H1 (cell line): ENCODE measurements at regions not wholly inside any gene's neighbourhood (a gene's known extent, or its start where the extent isn't known, plus 50 kb on each side); places are given as distances from the start of the nearest gene placed in this dataset.

ENCODE experiments used
- CTCF ChIA-PET: fragments of 300-600 bp; sonication (Branson Sonifier 250); formaldehyde crosslinking; loops from one replicate; lab custom pipeline; 2021; ENCODE audit not compliant: partially characterized antibody; lab: Charles Lee
- POLR2A ChIA-PET: fragments of 300-600 bp; sonication (Branson Sonifier 250); formaldehyde crosslinking; loops from one replicate; lab custom pipeline; 2021; ENCODE audit warnings: inconsistent platforms; ENCODE audit not compliant: partially characterized antibody; lab: Charles Lee
- DNase-seq, 2 experiments: peaks; one replicate each; pipeline versions ENCODE4 v3.0.0 to v3.0.0-alpha.2; 2010 to 2022; ENCODE audit warnings: low spot score in 2 of 2, low read depth in 1 of 2, mixed read lengths in 1 of 2
- FAIRE-seq: peaks from 2 replicates; lab custom pipeline; 2011; peaks lifted over from hg19 to GRCh38; lab: Jason Lieb, UNC
- H2AFZ ChIP-seq: 2 replicates; pipeline ENCODE4 v1.8.1; 2012; ENCODE audit warnings: low read length, inconsistent platforms
- H2AK5ac ChIP-seq: 2 replicates; pipeline ENCODE4 v1.6.1; 2013; ENCODE audit warnings: low read depth, low read length
- H2BK120ac ChIP-seq: replicated peaks from 2 replicates; pipeline ENCODE3; 2013; ENCODE audit warnings: low read depth, low read length, inconsistent platforms
- H2BK12ac ChIP-seq: 2 replicates; pipeline ENCODE4 v1.6.1; 2013; ENCODE audit warnings: low read depth, low read length
- H2BK15ac ChIP-seq: 2 replicates; pipeline ENCODE4 v1.6.1; 2013; ENCODE audit warnings: low read length
- H2BK20ac ChIP-seq: 2 replicates; pipeline ENCODE4 v1.6.1; 2013; ENCODE audit warnings: low read length
- H2BK5ac ChIP-seq: 2 replicates; pipeline ENCODE4 v1.6.1; 2013; ENCODE audit warnings: low read depth, low read length
- H3K14ac ChIP-seq: 2 replicates; pipeline ENCODE4 v1.6.1; 2013; ENCODE audit warnings: inconsistent platforms; ENCODE audit not compliant: insufficient read length
- H3K18ac ChIP-seq: 2 replicates; pipeline ENCODE4 v1.6.1; 2013; ENCODE audit warnings: low read length; ENCODE audit errors: extremely low read depth
- H3K23ac ChIP-seq: 2 replicates; pipeline ENCODE4 v1.6.1; 2013; ENCODE audit warnings: inconsistent platforms; ENCODE audit not compliant: insufficient read length
- H3K23me2 ChIP-seq: 2 replicates; pipeline ENCODE4 v1.6.1; 2013; ENCODE audit warnings: low read depth, low read length
- H3K27ac ChIP-seq: 2 replicates; pipeline ENCODE4 v1.6.1; 2011; ENCODE audit warnings: low read depth, low read length, inconsistent platforms
- H3K27me3 ChIP-seq, 4 experiments: replicated peaks in 1 of 4; 1 replicate in 1 of 4; 2 replicates in 3 of 4; pipeline versions ENCODE4 v1.6.1 to v1.8.1; 2011 to 2013; ENCODE audit warnings: low read length in 3 of 4, mild to moderate bottlenecking in 3 of 4, inconsistent platforms in 2 of 4, mixed read lengths in 2 of 4, moderate library complexity in 1 of 4; ENCODE audit not compliant: control insufficient read depth in 3 of 4, insufficient read depth in 3 of 4; ENCODE audit errors: extremely low read depth in 1 of 4
- H3K36me3 ChIP-seq, 4 experiments: 2 replicates each; pipeline versions ENCODE4 v1.6.1 to v1.8.1; 2011 to 2013; ENCODE audit warnings: mild to moderate bottlenecking in 4 of 4, low read length in 3 of 4, moderate library complexity in 2 of 4, control low read depth in 1 of 4, inconsistent platforms in 1 of 4; ENCODE audit not compliant: insufficient read depth in 4 of 4, control insufficient read depth in 2 of 4
- H3K4ac ChIP-seq: replicated peaks from 2 replicates; pipeline ENCODE3; 2013; ENCODE audit warnings: low read length, low read depth, mixed read lengths, inconsistent platforms; ENCODE audit not compliant: insufficient read length
- H3K4me1 ChIP-seq, 4 experiments: replicated peaks in 1 of 4; 1 replicate in 1 of 4; 2 replicates in 3 of 4; pipeline versions ENCODE4 v1.6.1 to v1.8.1; 2011 to 2013; ENCODE audit warnings: low read length in 3 of 4, inconsistent platforms in 2 of 4, mixed read lengths in 1 of 4; ENCODE audit not compliant: insufficient read depth in 4 of 4, control insufficient read depth in 3 of 4
- H3K4me2 ChIP-seq, 2 experiments: 2 replicates each; pipeline versions ENCODE4 v1.6.1 to v1.8.1; 2011 to 2013; ENCODE audit warnings: low read depth in 2 of 2, low read length in 2 of 2, control low read depth in 1 of 2, inconsistent platforms in 1 of 2, mild to moderate bottlenecking in 1 of 2; ENCODE audit not compliant: insufficient read depth in 1 of 2
- H3K4me3 ChIP-seq, 4 experiments: fragments of 200-600, 300-600 bp in 1 of 4; sonication (generic), shearing (Covaris generic), sonication (Bioruptor Twin) in 1 of 4; 2 replicates each; pipeline versions ENCODE4 v1.5.1 to v1.8.1; 2011 to 2016; ENCODE audit warnings: low read length in 4 of 4, low read depth in 3 of 4, control low read depth in 2 of 4, inconsistent platforms in 2 of 4, mild to moderate bottlenecking in 2 of 4, mixed read lengths in 1 of 4, moderate library complexity in 1 of 4; ENCODE audit not compliant: insufficient read depth in 2 of 4; ENCODE audit errors: extremely low read depth in 1 of 4
- H3K56ac ChIP-seq: replicated peaks from 2 replicates; pipeline ENCODE3; 2013; ENCODE audit warnings: low read depth, mild to moderate bottlenecking, mixed read lengths, low read length, inconsistent platforms; ENCODE audit not compliant: insufficient read length
- H3K79me1 ChIP-seq: 2 replicates; pipeline ENCODE4 v1.6.1; 2013; ENCODE audit warnings: low read depth, low read length, control low read depth
- H3K79me2 ChIP-seq, 2 experiments: 2 replicates each; pipeline versions ENCODE4 v1.6.1 to v1.8.1; 2012 to 2013; ENCODE audit warnings: low read length in 2 of 2, mild to moderate bottlenecking in 2 of 2, inconsistent platforms in 1 of 2; ENCODE audit not compliant: insufficient read depth in 2 of 2, control insufficient read depth in 1 of 2
- H3K9ac ChIP-seq, 4 experiments: replicated peaks in 1 of 4; 1 replicate in 1 of 4; 2 replicates in 3 of 4; pipeline versions ENCODE4 v1.6.1 to v1.8.1; 2011 to 2013; ENCODE audit warnings: low read depth in 3 of 4, low read length in 3 of 4, control low read depth in 2 of 4, mild to moderate bottlenecking in 2 of 4, moderate library complexity in 2 of 4, inconsistent platforms in 1 of 4; ENCODE audit errors: extremely low read depth in 1 of 4
- H3K9me3 ChIP-seq, 2 experiments: 2 replicates each; pipeline versions ENCODE4 v1.6.1 to v1.8.1; 2012 to 2013; ENCODE audit warnings: mild to moderate bottlenecking in 2 of 2, moderate library complexity in 2 of 2, control low read depth in 1 of 2, inconsistent platforms in 1 of 2, low read depth in 1 of 2, low read length in 1 of 2, mixed read lengths in 1 of 2; ENCODE audit not compliant: insufficient read depth in 2 of 2
- H4K20me1 ChIP-seq, 2 experiments: replicated peaks in 1 of 2; 2 replicates each; pipeline versions ENCODE3 to v1.8.1; 2011 to 2013; ENCODE audit warnings: inconsistent platforms in 2 of 2, low read length in 2 of 2, mild to moderate bottlenecking in 1 of 2; ENCODE audit not compliant: insufficient read depth in 2 of 2, control insufficient read depth in 1 of 2
- H4K5ac ChIP-seq: 2 replicates; pipeline ENCODE4 v1.6.1; 2013; ENCODE audit warnings: low read length, low read depth, mixed read lengths, inconsistent platforms; ENCODE audit not compliant: insufficient read length
- H4K8ac ChIP-seq: 2 replicates; pipeline ENCODE4 v1.8.0; 2013; ENCODE audit warnings: mild to moderate bottlenecking, moderate library complexity, low read length, inconsistent platforms; ENCODE audit not compliant: insufficient read depth; ENCODE audit errors: extremely low read depth
- H4K91ac ChIP-seq: replicated peaks from 2 replicates; pipeline ENCODE3; 2013; ENCODE audit warnings: low read length, mixed read lengths, inconsistent platforms; ENCODE audit not compliant: insufficient read length
- BRCA1 ChIP-seq: IDR thresholded peaks from 2 replicates; pipeline ENCODE4 v1.6.1; 2012; ENCODE audit warnings: low read depth, low read length, improper control_type of control experiment
- CHD1 ChIP-seq: IDR thresholded peaks from 2 replicates; pipeline ENCODE4 v1.6.1; 2012; ENCODE audit warnings: low read depth, low read length, improper control_type of control experiment
- MAFK ChIP-seq: IDR thresholded peaks from 2 replicates; pipeline ENCODE4 v1.6.1; 2012; ENCODE audit warnings: low read depth, mild to moderate bottlenecking, improper control_type of control experiment, low read length
- NRF1 ChIP-seq: IDR thresholded peaks from 2 replicates; pipeline ENCODE4 v1.6.1; 2011; ENCODE audit warnings: mild to moderate bottlenecking, low read depth, low read length, improper control_type of control experiment
- RNF2 ChIP-seq: fragments of 200-900, 300-1000 bp; sonication (generic); IDR thresholded peaks from 2 replicates; pipeline ENCODE4 v1.7.1; 2016; ENCODE audit warnings: borderline replicate concordance, low read depth, mild to moderate bottlenecking, antibody characterized with exemption, low read length; ENCODE audit not compliant: poor library complexity, severe bottlenecking; ENCODE audit errors: missing control alignments
- SP1 ChIP-seq: IDR thresholded peaks from 2 replicates; pipeline ENCODE4 v1.6.1; 2011; ENCODE audit warnings: low read depth, low read length
- SP2 ChIP-seq: IDR thresholded peaks from 2 replicates; pipeline ENCODE4 v1.6.1; 2012; ENCODE audit warnings: mild to moderate bottlenecking, low read length, inconsistent platforms
- SRF ChIP-seq: IDR thresholded peaks from 2 replicates; pipeline ENCODE4 v1.6.1; 2011; ENCODE audit warnings: mild to moderate bottlenecking, low read depth, low read length, moderate library complexity
- WGBS, 2 experiments: shearing (Covaris generic) in 1 of 2; methylation state at CpG; one replicate each; pipeline versions ENCODE4 v1.1.6 to v1.1.7; 2013 to 2015; ENCODE audit warnings: low lambda C conversion rate in 2 of 2, mixed read lengths in 2 of 2, inconsistent platforms in 1 of 2, low coverage in 1 of 2, missing lambda C conversion rate in 1 of 2; ENCODE audit not compliant: insufficient replicate concordance in 2 of 2, insufficient coverage in 1 of 2, insufficient read length in 1 of 2; ENCODE audit errors: extremely low coverage in 1 of 2, missing lambda C conversion rate in 1 of 2; 5-methylcytosine and 5-hydroxymethylcytosine counted together

DNA sequence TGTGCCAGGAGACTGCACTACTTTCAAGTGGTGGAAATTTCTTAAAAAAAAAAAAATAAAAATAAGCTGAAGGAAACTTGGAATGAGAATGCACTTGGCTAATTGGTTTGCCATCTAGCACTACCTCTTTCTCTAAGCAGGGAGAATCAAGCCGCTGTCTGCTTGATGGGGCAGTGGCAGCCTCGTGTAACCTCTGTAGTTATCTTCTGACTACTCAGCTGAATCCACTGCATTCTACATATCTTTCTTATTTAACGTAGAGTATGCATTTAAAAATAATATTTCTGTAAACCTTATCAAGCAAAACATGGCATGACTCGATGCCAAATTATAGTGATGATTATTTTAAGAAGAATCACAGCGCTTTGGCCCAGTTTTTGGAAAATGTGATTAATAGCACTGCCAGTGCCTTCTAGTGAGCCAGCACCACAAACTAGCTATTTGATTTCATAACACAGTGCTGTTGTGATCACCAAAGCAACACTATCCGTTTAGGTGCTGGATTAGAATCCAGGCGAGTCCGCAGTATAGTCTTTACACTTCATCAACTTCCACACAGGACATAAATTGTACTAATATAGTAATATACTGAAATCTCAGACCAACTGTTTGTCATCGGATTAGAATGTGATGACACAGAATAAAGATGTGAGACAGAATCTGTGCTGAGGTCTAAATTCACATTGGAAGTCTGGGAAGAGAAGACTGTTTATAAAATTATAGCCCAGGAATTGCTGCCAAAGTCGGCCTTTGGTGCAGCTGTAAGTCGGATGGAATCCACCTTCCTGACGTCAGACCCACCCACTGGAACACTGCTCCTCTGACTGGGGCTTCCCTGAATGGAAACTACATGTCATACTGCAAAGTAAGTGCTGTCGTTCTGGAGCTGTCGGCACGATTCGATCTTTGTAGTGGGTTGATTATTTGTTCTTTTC lies 136.5 kb upstream of the ETAA1 start:
- no peaks in the 10 kb centered on the region for H3K79me1 ChIP-seq
- no peak for FAIRE-seq
- H3K79me2 ChIP-seq, result no peaks in the 10 kb centered on the region
- DNase-seq, result no peak
- POLR2A ChIA-PET, result no interaction called here
- H3K36me3 ChIP-seq, result no peaks in the 10 kb centered on the region
- H3K27ac ChIP-seq, result no peak overlapping the region
- no peak overlapping the region for H2BK20ac ChIP-seq
- H3K4me3 ChIP-seq, result no peak overlapping the region
- H3K14ac ChIP-seq, result no peak overlapping the region
- H3K27me3 ChIP-seq, result no peaks in the 10 kb centered on the region
- H2AK5ac ChIP-seq, result no peak overlapping the region
- TF ChIP-seq SP2 (no peak), RNF2 (no peak), NRF1 (no peak), MAFK (no peak), CHD1 (no peak), BRCA1 (no peak), SRF (no peak), SP1 (no peak)
- TF ChIP-seq, all 59 proteins: peak for 0
- no peak overlapping the region for H2BK120ac ChIP-seq
- no peak overlapping the region for H4K8ac ChIP-seq
- H3K9ac ChIP-seq, result no peak overlapping the region
- H2AFZ ChIP-seq, result no peak overlapping the region
- H3K23me2 ChIP-seq, result no peaks in the 10 kb centered on the region
- H3K4me2 ChIP-seq, result no peak overlapping the region
- no peak overlapping the region for H3K4ac ChIP-seq
- no peak overlapping the region for H4K91ac ChIP-seq
- WGBS, 2 experiments, result 90% methylated on average over 16 of the region's 16 CpGs; no CpG with 5 or more reads in 1 of the 2 experiments
- no peak overlapping the region for H2BK12ac ChIP-seq
- no peak overlapping the region for H2BK15ac ChIP-seq
- H3K23ac ChIP-seq, result no peak overlapping the region
- H3K4me1 ChIP-seq, result peaks cover 0 to 2% (median 0%) of the 10 kb centered on the region in 4 experiments; a peak in 1 of 7 replicates
- no peaks in the 10 kb centered on the region for H3K9me3 ChIP-seq
- no peak overlapping the region for H4K5ac ChIP-seq
- H4K20me1 ChIP-seq, result no peaks in the 10 kb centered on the region
- no peak overlapping the region for H2BK5ac ChIP-seq
- H3K56ac ChIP-seq, result no peak overlapping the region
- H3K18ac ChIP-seq, result no peak overlapping the region
- CTCF ChIA-PET, result interaction anchor here (0.9 to 1.2 kb wide), 2 partner anchors 14 to 279 kb away, joined by 3 read pairs; no protein-coding TSS in a partner anchor
